GM23338 (cell line): ENCODE measurements at regions not wholly inside any gene's neighbourhood (a gene's known extent, or its start where the extent isn't known, plus 50 kb on each side); places are given as distances from the start of the nearest gene placed in this dataset.

Source experiments
- ATAC-seq: fragments of 200-7000 bp; cut with Tn5 transposase; 3 replicates; pipeline ENCODE4 v1.9.1; 2020
- DNase-seq: peaks from one replicate; pipeline ENCODE4 v3.0.0-alpha.2; 2015; ENCODE audit warnings: low spot score
- H2AFZ ChIP-seq: fragments of 200-600 bp; sonication (generic); 2 replicates; pipeline ENCODE4 v1.8.0; 2016; ENCODE audit warnings: antibody characterized with exemption, mild to moderate bottlenecking, moderate library complexity
- H3F3A ChIP-seq: fragments of 200-600 bp; sonication (generic); replicated peaks from 2 replicates; pipeline ENCODE4 v1.8.0; 2017; ENCODE audit warnings: antibody characterized with exemption, mixed run types, low read depth
- H3K27ac ChIP-seq: fragments of 200-600 bp; sonication (generic); 2 replicates; pipeline ENCODE4 v1.6.1; 2016; ENCODE audit warnings: low read depth
- H3K27me3 ChIP-seq: fragments of 200-600 bp; sonication (generic); 2 replicates; pipeline ENCODE4 v1.8.0; 2016; ENCODE audit warnings: mild to moderate bottlenecking, mixed run types, moderate library complexity; ENCODE audit not compliant: insufficient read depth
- H3K36me3 ChIP-seq: fragments of 200-600 bp; sonication (generic); 2 replicates; pipeline ENCODE4 v1.8.0; 2016; ENCODE audit warnings: mild to moderate bottlenecking; ENCODE audit not compliant: insufficient read depth
- H3K4me1 ChIP-seq: fragments of 200-600 bp; sonication (generic); 2 replicates; pipeline ENCODE4 v1.8.0; 2016; ENCODE audit warnings: mild to moderate bottlenecking, moderate library complexity; ENCODE audit not compliant: insufficient read depth
- H3K4me2 ChIP-seq: fragments of 200-600 bp; sonication (generic); 2 replicates; pipeline ENCODE4 v1.7.1; 2017; ENCODE audit warnings: mixed run types
- H3K4me3 ChIP-seq: fragments of 200-600 bp; sonication (generic); 2 replicates; pipeline ENCODE4 v1.6.1; 2016; ENCODE audit warnings: mixed run types
- H3K79me2 ChIP-seq: fragments of 200-600 bp; sonication (generic); replicated peaks from 2 replicates; pipeline ENCODE4 v1.8.0; 2017; ENCODE audit warnings: mild to moderate bottlenecking; ENCODE audit not compliant: insufficient read depth
- H3K9me2 ChIP-seq: fragments of 200-600 bp; sonication (generic); 2 replicates; pipeline ENCODE4 v1.8.0; 2017; ENCODE audit not compliant: insufficient read depth
- H4K20me1 ChIP-seq: fragments of 200-600 bp; sonication (generic); replicated peaks from 2 replicates; pipeline ENCODE4 v1.8.0; 2017; ENCODE audit warnings: mild to moderate bottlenecking; ENCODE audit not compliant: insufficient read depth
- H3K27ac Mint-ChIP-seq: 2 replicates; pipeline ENCODE4 v1.8.0; 2020; ENCODE audit warnings: inconsistent platforms, mild to moderate bottlenecking, moderate library complexity, mixed read lengths
- H3K27me3 Mint-ChIP-seq: 3 replicates; pipeline ENCODE4 v1.8.0; 2022; ENCODE audit warnings: low read depth, mild to moderate bottlenecking, moderate library complexity, mixed read lengths, inconsistent platforms; ENCODE audit not compliant: insufficient read depth, poor library complexity
- H3K36me3 Mint-ChIP-seq: 3 replicates; pipeline ENCODE4 v1.8.0; 2021; ENCODE audit warnings: low read depth, mild to moderate bottlenecking, inconsistent platforms, moderate library complexity, mixed read lengths
- H3K4me1 Mint-ChIP-seq: 3 replicates; pipeline ENCODE4 v1.8.0; 2020; ENCODE audit warnings: mild to moderate bottlenecking, inconsistent platforms, mixed read lengths
- H3K4me3 Mint-ChIP-seq: 3 replicates; pipeline ENCODE4 v1.8.0; 2021; ENCODE audit warnings: moderate library complexity, mild to moderate bottlenecking, inconsistent platforms, mixed read lengths
- H3K9me3 Mint-ChIP-seq: 3 replicates; pipeline ENCODE4 v1.8.0; 2020; ENCODE audit warnings: moderate library complexity, mild to moderate bottlenecking, inconsistent platforms, mixed read lengths
- CREB1 ChIP-seq: fragments of 250-450 bp; sonication (Bioruptor Pico); IDR thresholded peaks from 2 replicates; pipeline ENCODE4 v1.5.0; 2020; ENCODE audit warnings: low read depth, mild to moderate bottlenecking, moderate library complexity
- EZH2 ChIP-seq: fragments of 200-600 bp; sonication (generic); IDR thresholded peaks from one replicate; pipeline ENCODE4 v1.8.0; 2017; ENCODE audit warnings: antibody characterized with exemption, mild to moderate bottlenecking, low read depth; ENCODE audit not compliant: unreplicated experiment
- EZH2phosphoT487 ChIP-seq: fragments of 200-600 bp; sonication (generic); IDR thresholded peaks from one replicate; pipeline ENCODE4 v1.8.1; 2018; ENCODE audit warnings: antibody characterized with exemption; ENCODE audit not compliant: unreplicated experiment
- NANOG ChIP-seq: IDR thresholded peaks from 2 replicates; pipeline ENCODE4 v1.6.1; 2016; ENCODE audit warnings: antibody characterized with exemption, borderline replicate concordance
- TF ChIP-seq, protein P1 (sequence below): IDR thresholded peaks from one replicate; pipeline ENCODE4 v1.6.1; 2018; ENCODE audit warnings: antibody characterized with exemption; ENCODE audit not compliant: unreplicated experiment
- TF ChIP-seq, protein P2 (sequence below): fragments of 250-450 bp; sonication (Bioruptor Pico); IDR thresholded peaks from 2 replicates; pipeline ENCODE4 v1.5.0; 2020; ENCODE audit warnings: mild to moderate bottlenecking, moderate library complexity
- TF ChIP-seq, protein P3 (sequence below), 2 experiments: fragments of 200-600 bp in 1 of 2; sonication (generic) in 1 of 2; conservative IDR thresholded peaks; 2 replicates each; pipeline versions ENCODE4 v1.5.1 to v1.6.1; 2016 to 2017; ENCODE audit warnings: antibody characterized with exemption in 2 of 2, low read depth in 2 of 2, mild to moderate bottlenecking in 2 of 2, moderate library complexity in 1 of 2

DNA sequence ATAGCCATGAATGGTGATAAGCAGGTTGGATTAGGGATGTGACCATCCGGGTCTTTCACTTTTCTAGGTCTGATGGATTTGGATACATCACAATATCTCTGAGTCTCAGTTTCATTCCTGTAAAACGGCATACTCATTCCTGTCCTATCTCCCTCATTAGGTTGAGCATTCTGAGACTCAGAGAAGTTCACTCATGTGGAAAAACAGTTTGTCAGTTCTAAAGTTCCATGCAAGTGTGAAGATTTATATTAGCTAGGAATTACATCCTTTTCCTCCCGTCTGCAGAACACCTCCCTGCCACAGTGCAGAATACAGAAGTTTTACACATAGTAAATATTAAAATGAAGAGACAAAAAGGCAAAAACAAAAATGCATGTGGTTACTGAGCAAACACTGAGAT, 94.2 kb upstream of the SLC25A13 start:
- no peaks in the 10 kb centered on the region for H3K27me3 ChIP-seq
- no peak overlapping the region for H3K27ac Mint-ChIP-seq

More for the DNA sequence above, 94.2 kb upstream of the SLC25A13 start:
- H3K79me2 ChIP-seq: no peaks in the 10 kb centered on the region
- Mint-ChIP-seq H3K4me1 (peaks cover 7% of the 10 kb centered on the region), H3K36me3 (no peaks in the 10 kb centered on the region), H3K27me3 (no peaks in the 10 kb centered on the region), H3K4me3 (no peak overlapping the region), H3K9me3 (no peaks in the 10 kb centered on the region)
- H3K27ac ChIP-seq: no peak overlapping the region
- no peaks in the 10 kb centered on the region for H3F3A ChIP-seq
- H3K4me3 ChIP-seq: no peak overlapping the region
- no peak overlapping the region for H3K4me2 ChIP-seq
- DNase-seq (no peak), ATAC-seq (no peak)
- H4K20me1 ChIP-seq: no peaks in the 10 kb centered on the region
- no peaks in the 10 kb centered on the region for H3K9me2 ChIP-seq
- no peaks in the 10 kb centered on the region for H3K4me1 ChIP-seq
- H2AFZ ChIP-seq: no peak overlapping the region
- TF ChIP-seq NANOG (no peak), EZH2phosphoT487 (no peak), EZH2 (no peak), CREB1 (no peak)
- TF ChIP-seq, protein P1, sequence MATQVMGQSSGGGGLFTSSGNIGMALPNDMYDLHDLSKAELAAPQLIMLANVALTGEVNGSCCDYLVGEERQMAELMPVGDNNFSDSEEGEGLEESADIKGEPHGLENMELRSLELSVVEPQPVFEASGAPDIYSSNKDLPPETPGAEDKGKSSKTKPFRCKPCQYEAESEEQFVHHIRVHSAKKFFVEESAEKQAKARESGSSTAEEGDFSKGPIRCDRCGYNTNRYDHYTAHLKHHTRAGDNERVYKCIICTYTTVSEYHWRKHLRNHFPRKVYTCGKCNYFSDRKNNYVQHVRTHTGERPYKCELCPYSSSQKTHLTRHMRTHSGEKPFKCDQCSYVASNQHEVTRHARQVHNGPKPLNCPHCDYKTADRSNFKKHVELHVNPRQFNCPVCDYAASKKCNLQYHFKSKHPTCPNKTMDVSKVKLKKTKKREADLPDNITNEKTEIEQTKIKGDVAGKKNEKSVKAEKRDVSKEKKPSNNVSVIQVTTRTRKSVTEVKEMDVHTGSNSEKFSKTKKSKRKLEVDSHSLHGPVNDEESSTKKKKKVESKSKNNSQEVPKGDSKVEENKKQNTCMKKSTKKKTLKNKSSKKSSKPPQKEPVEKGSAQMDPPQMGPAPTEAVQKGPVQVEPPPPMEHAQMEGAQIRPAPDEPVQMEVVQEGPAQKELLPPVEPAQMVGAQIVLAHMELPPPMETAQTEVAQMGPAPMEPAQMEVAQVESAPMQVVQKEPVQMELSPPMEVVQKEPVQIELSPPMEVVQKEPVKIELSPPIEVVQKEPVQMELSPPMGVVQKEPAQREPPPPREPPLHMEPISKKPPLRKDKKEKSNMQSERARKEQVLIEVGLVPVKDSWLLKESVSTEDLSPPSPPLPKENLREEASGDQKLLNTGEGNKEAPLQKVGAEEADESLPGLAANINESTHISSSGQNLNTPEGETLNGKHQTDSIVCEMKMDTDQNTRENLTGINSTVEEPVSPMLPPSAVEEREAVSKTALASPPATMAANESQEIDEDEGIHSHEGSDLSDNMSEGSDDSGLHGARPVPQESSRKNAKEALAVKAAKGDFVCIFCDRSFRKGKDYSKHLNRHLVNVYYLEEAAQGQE: no peak
- TF ChIP-seq, protein P2, sequence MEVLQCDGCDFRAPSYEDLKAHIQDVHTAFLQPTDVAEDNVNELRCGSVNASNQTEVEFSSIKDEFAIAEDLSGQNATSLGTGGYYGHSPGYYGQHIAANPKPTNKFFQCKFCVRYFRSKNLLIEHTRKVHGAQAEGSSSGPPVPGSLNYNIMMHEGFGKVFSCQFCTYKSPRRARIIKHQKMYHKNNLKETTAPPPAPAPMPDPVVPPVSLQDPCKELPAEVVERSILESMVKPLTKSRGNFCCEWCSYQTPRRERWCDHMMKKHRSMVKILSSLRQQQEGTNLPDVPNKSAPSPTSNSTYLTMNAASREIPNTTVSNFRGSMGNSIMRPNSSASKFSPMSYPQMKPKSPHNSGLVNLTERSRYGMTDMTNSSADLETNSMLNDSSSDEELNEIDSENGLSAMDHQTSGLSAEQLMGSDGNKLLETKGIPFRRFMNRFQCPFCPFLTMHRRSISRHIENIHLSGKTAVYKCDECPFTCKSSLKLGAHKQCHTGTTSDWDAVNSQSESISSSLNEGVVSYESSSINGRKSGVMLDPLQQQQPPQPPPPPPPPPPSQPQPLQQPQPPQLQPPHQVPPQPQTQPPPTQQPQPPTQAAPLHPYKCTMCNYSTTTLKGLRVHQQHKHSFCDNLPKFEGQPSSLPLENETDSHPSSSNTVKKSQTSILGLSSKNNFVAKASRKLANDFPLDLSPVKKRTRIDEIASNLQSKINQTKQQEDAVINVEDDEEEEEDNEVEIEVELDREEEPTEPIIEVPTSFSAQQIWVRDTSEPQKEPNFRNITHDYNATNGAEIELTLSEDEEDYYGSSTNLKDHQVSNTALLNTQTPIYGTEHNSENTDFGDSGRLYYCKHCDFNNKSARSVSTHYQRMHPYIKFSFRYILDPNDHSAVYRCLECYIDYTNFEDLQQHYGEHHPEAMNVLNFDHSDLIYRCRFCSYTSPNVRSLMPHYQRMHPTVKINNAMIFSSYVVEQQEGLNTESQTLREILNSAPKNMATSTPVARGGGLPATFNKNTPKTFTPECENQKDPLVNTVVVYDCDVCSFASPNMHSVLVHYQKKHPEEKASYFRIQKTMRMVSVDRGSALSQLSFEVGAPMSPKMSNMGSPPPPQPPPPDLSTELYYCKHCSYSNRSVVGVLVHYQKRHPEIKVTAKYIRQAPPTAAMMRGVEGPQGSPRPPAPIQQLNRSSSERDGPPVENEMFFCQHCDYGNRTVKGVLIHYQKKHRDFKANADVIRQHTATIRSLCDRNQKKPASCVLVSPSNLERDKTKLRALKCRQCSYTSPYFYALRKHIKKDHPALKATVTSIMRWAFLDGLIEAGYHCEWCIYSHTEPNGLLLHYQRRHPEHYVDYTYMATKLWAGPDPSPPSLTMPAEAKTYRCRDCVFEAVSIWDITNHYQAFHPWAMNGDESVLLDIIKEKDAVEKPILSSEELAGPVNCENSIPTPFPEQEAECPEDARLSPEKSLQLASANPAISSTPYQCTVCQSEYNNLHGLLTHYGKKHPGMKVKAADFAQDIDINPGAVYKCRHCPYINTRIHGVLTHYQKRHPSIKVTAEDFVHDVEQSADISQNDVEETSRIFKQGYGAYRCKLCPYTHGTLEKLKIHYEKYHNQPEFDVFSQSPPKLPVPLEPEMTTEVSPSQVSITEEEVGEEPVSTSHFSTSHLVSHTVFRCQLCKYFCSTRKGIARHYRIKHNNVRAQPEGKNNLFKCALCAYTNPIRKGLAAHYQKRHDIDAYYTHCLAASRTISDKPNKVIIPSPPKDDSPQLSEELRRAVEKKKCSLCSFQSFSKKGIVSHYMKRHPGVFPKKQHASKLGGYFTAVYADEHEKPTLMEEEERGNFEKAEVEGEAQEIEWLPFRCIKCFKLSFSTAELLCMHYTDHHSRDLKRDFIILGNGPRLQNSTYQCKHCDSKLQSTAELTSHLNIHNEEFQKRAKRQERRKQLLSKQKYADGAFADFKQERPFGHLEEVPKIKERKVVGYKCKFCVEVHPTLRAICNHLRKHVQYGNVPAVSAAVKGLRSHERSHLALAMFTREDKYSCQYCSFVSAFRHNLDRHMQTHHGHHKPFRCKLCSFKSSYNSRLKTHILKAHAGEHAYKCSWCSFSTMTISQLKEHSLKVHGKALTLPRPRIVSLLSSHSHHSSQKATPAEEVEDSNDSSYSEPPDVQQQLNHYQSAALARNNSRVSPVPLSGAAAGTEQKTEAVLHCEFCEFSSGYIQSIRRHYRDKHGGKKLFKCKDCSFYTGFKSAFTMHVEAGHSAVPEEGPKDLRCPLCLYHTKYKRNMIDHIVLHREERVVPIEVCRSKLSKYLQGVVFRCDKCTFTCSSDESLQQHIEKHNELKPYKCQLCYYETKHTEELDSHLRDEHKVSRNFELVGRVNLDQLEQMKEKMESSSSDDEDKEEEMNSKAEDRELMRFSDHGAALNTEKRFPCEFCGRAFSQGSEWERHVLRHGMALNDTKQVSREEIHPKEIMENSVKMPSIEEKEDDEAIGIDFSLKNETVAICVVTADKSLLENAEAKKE (CRISPR knock-in tag): no peak
- TF ChIP-seq, protein P3, sequence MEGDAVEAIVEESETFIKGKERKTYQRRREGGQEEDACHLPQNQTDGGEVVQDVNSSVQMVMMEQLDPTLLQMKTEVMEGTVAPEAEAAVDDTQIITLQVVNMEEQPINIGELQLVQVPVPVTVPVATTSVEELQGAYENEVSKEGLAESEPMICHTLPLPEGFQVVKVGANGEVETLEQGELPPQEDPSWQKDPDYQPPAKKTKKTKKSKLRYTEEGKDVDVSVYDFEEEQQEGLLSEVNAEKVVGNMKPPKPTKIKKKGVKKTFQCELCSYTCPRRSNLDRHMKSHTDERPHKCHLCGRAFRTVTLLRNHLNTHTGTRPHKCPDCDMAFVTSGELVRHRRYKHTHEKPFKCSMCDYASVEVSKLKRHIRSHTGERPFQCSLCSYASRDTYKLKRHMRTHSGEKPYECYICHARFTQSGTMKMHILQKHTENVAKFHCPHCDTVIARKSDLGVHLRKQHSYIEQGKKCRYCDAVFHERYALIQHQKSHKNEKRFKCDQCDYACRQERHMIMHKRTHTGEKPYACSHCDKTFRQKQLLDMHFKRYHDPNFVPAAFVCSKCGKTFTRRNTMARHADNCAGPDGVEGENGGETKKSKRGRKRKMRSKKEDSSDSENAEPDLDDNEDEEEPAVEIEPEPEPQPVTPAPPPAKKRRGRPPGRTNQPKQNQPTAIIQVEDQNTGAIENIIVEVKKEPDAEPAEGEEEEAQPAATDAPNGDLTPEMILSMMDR (conservative IDR thresholded peaks at IDR 0.05; ENCODE audit: low read depth in 2 of 2): no peak
- H3K36me3 ChIP-seq: no peaks in the 10 kb centered on the region
